IMR-90 (cell line): ENCODE measurements at regions not wholly inside any gene's neighbourhood (a gene's known extent, or its start where the extent isn't known, plus 50 kb on each side); places are given as distances from the start of the nearest gene placed in this dataset.

Experiments
- CTCF ChIP-seq: conservative IDR thresholded peaks from 2 replicates; pipeline ENCODE4 v1.5.1; 2012; ENCODE audit warnings: mild to moderate bottlenecking, low read depth, low read length, improper control_type of control experiment
- ELK1 ChIP-seq: fragments of 150-350 bp; IDR thresholded peaks from 2 replicates; pipeline ENCODE4 v1.6.1; 2016; ENCODE audit warnings: low read depth, mild to moderate bottlenecking, low read length, moderate library complexity, borderline replicate concordance

- TF ChIP-seq CTCF (no peak), ELK1 (no peak)
Measured at GRCh38 chr10:89147256-89147655, 59.9 kb downstream of the CH25H start.
